Neural progenitor cell (in vitro differentiated cells): ENCODE measurements at regions not wholly inside any gene's neighbourhood (a gene's known extent, or its start where the extent isn't known, plus 50 kb on each side); places are given as distances from the start of the nearest gene placed in this dataset.
A peak's percentile ranks its signal among the peaks of the same experiment; 100 is the strongest.
"Not testable (repeated sequence)": the region's sequence is repeated elsewhere in the genome, so short reads cannot be mapped to it uniquely, and the experiment has no call there.

Experiments used
- DNase-seq: peaks from one replicate; pipeline ENCODE4 v3.0.0-alpha.2; 2016; ENCODE audit warnings: low spot score
- H2AFZ ChIP-seq: fragments of 200-600 bp; sonication (generic); replicated peaks from 2 replicates; pipeline ENCODE4 v1.6.1; 2016; ENCODE audit warnings: antibody characterized with exemption
- H3F3A ChIP-seq: fragments of 200-600 bp; sonication (generic); 2 replicates; pipeline ENCODE4 v1.6.1; 2016; ENCODE audit warnings: antibody characterized with exemption, low read depth
- H3K27ac ChIP-seq: fragments of 200-600 bp; sonication (generic); 2 replicates; pipeline ENCODE4 v1.5.1; 2016; ENCODE audit warnings: mild to moderate bottlenecking
- H3K27me3 ChIP-seq: fragments of 200-600 bp; sonication (generic); 2 replicates; pipeline ENCODE4 v1.6.1; 2016; ENCODE audit warnings: mild to moderate bottlenecking, moderate library complexity
- H3K36me3 ChIP-seq: fragments of 200-600 bp; sonication (generic); 2 replicates; pipeline ENCODE4 v1.5.1; 2016
- H3K4me1 ChIP-seq: fragments of 200-600 bp; sonication (generic); 2 replicates; pipeline ENCODE4 v1.6.1; 2016; ENCODE audit warnings: mixed run types
- H3K4me2 ChIP-seq: fragments of 200-600 bp; sonication (generic); 2 replicates; pipeline ENCODE4 v1.6.1; 2016
- H3K4me3 ChIP-seq: fragments of 200-600 bp; sonication (generic); 2 replicates; pipeline ENCODE4 v1.5.1; 2016
- H3K79me2 ChIP-seq: fragments of 200-600 bp; sonication (generic); 2 replicates; pipeline ENCODE4 v1.6.1; 2016; ENCODE audit warnings: low read depth
- H3K9ac ChIP-seq: fragments of 200-600 bp; sonication (generic); 2 replicates; pipeline ENCODE4 v1.6.1; 2016
- H3K9me3 ChIP-seq: fragments of 200-600 bp; sonication (generic); 2 replicates; pipeline ENCODE4 v1.5.1; 2016; ENCODE audit warnings: low read depth
- H4K20me1 ChIP-seq: fragments of 200-600 bp; sonication (generic); 2 replicates; pipeline ENCODE4 v1.6.1; 2016; ENCODE audit warnings: low read depth
- H3K27ac Mint-ChIP-seq: 3 replicates; pipeline ENCODE4 v1.8.0; 2021; ENCODE audit warnings: mixed read lengths
- H3K27me3 Mint-ChIP-seq: 2 replicates; pipeline ENCODE4 v1.8.0; 2022; ENCODE audit warnings: low read depth, mild to moderate bottlenecking, inconsistent platforms, moderate library complexity, mixed read lengths; ENCODE audit not compliant: insufficient read depth
- H3K36me3 Mint-ChIP-seq: 3 replicates; pipeline ENCODE4 v1.8.0; 2021; ENCODE audit warnings: mixed read lengths
- H3K4me1 Mint-ChIP-seq: 3 replicates; pipeline ENCODE4 v1.8.0; 2021; ENCODE audit warnings: mixed read lengths
- H3K4me3 Mint-ChIP-seq: 3 replicates; pipeline ENCODE4 v1.8.0; 2021; ENCODE audit warnings: mild to moderate bottlenecking, moderate library complexity, mixed read lengths
- H3K9me3 Mint-ChIP-seq: 3 replicates; pipeline ENCODE4 v1.8.0; 2020; ENCODE audit warnings: mixed read lengths
- CTCF ChIP-seq: fragments of 200-600 bp; sonication (generic); IDR thresholded peaks from 2 replicates; pipeline ENCODE4 v1.5.1; 2017; ENCODE audit warnings: antibody characterized with exemption, mild to moderate bottlenecking
- EZH2 ChIP-seq: fragments of 200-600 bp; sonication (generic); IDR thresholded peaks from 2 replicates; pipeline ENCODE4 v1.6.1; 2017; ENCODE audit warnings: antibody characterized with exemption, mild to moderate bottlenecking, moderate library complexity
- EZH2phosphoT487 ChIP-seq: fragments of 200-600 bp; sonication (generic); IDR thresholded peaks from 2 replicates; pipeline ENCODE4 v1.6.1; 2017; ENCODE audit warnings: antibody characterized with exemption

- H3K27ac Mint-ChIP-seq = no peak overlapping the region
- no peak overlapping the region for H3K9ac ChIP-seq
- H3K9me3 Mint-ChIP-seq = no peaks in the 10 kb centered on the region
These were observed 569.1 kb upstream of the GRID2 start for GRCh38 chr4:91734682-91735081.

GRCh38 chr4:91738831-91739230, 564.9 kb upstream of the GRID2 start:
- not testable (repeated sequence) for H3K9me3 Mint-ChIP-seq, H4K20me1 ChIP-seq, H3K4me3 ChIP-seq, H3K4me1 Mint-ChIP-seq, H3K4me3 Mint-ChIP-seq, H3K9me3 ChIP-seq, H3K9ac ChIP-seq, H3K36me3 Mint-ChIP-seq, H3K4me1 ChIP-seq, H3K36me3 ChIP-seq, DNase-seq, H3F3A ChIP-seq, H2AFZ ChIP-seq, H3K27ac ChIP-seq, H3K27ac Mint-ChIP-seq, H3K27me3 ChIP-seq, H3K79me2 ChIP-seq, H3K4me2 ChIP-seq, H3K27me3 Mint-ChIP-seq

More at GRCh38 chr4:91734682-91735081, 569.1 kb upstream of the GRID2 start:
- peak; percentile 14 for TF ChIP-seq CTCF
- TF ChIP-seq EZH2phosphoT487 = no peak
- Mint-ChIP-seq H3K4me3 (no peak overlapping the region), H3K27me3 (no peaks in the 10 kb centered on the region), H3K36me3 (no peaks in the 10 kb centered on the region), H3K4me1 (no peaks in the 10 kb centered on the region)
- Histone ChIP-seq H3K79me2 (no peaks in the 10 kb centered on the region), H3K4me1 (no peaks in the 10 kb centered on the region), H3K4me2 (no peak overlapping the region), H3K27ac (no peak overlapping the region), H3K36me3 (no peaks in the 10 kb centered on the region), H3K4me3 (no peak overlapping the region), H3F3A (no peaks in the 10 kb centered on the region), H2AFZ (no peak overlapping the region), H3K27me3 (no peaks in the 10 kb centered on the region), H4K20me1 (no peaks in the 10 kb centered on the region), H3K9me3 (no peaks in the 10 kb centered on the region)
- DNase-seq = no peak

- Mint-ChIP-seq H3K27me3 (no peaks in the 10 kb centered on the region), H3K4me1 (no peaks in the 10 kb centered on the region), H3K9me3 (no peaks in the 10 kb centered on the region), H3K36me3 (no peaks in the 10 kb centered on the region), H3K27ac (no peak overlapping the region), H3K4me3 (no peak overlapping the region)
- H3K27ac ChIP-seq = no peak overlapping the region
- H3K9me3 ChIP-seq = no peaks in the 10 kb centered on the region
- H3K4me1 ChIP-seq = no peaks in the 10 kb centered on the region
- H4K20me1 ChIP-seq = no peaks in the 10 kb centered on the region
- no peak overlapping the region for H3K9ac ChIP-seq
- H3F3A ChIP-seq = no peaks in the 10 kb centered on the region
- H3K36me3 ChIP-seq = no peaks in the 10 kb centered on the region
- H3K79me2 ChIP-seq = no peaks in the 10 kb centered on the region
- DNase-seq = no peak
- H3K27me3 ChIP-seq = no peaks in the 10 kb centered on the region
- no peak overlapping the region for H3K4me3 ChIP-seq
- TF ChIP-seq EZH2phosphoT487 (no peak), CTCF (no peak), EZH2 (no peak)
- no peak overlapping the region for H2AFZ ChIP-seq
- no peak overlapping the region for H3K4me2 ChIP-seq
These were observed 557.2 kb upstream of the GRID2 start for GRCh38 chr4:91746551-91746950.

- Histone ChIP-seq H3K4me3 (no peak overlapping the region), H3K27me3 (no peaks in the 10 kb centered on the region), H3K27ac (no peak overlapping the region), H4K20me1 (no peaks in the 10 kb centered on the region), H3K79me2 (no peaks in the 10 kb centered on the region), H3F3A (no peaks in the 10 kb centered on the region), H3K9me3 (no peaks in the 10 kb centered on the region), H2AFZ (no peak overlapping the region), H3K4me1 (no peaks in the 10 kb centered on the region), H3K4me2 (no peak overlapping the region), H3K9ac (no peak overlapping the region), H3K36me3 (no peaks in the 10 kb centered on the region)
- Mint-ChIP-seq H3K27ac (no peak overlapping the region), H3K36me3 (no peaks in the 10 kb centered on the region), H3K4me1 (peaks cover 3% of the 10 kb centered on the region), H3K9me3 (no peaks in the 10 kb centered on the region), H3K4me3 (no peak overlapping the region), H3K27me3 (peaks cover 2% of the 10 kb centered on the region)
- TF ChIP-seq EZH2phosphoT487 = no peak
- TF ChIP-seq CTCF = no peak
- TF ChIP-seq EZH2 = no peak
- no peak for DNase-seq
These were observed 551.8 kb upstream of the GRID2 start for GRCh38 chr4:91751961-91752360.
